Parathyroid adenoma (tissue), 2 donors: ENCODE measurements at regions not wholly inside any gene's neighbourhood (a gene's known extent, or its start where the extent isn't known, plus 50 kb on each side); places are given as distances from the start of the nearest gene placed in this dataset.

Experiments
- H2AFZ ChIP-seq: fragments of 300-600 bp; sonication (generic); one replicate; pipeline ENCODE4 v1.7.0; 2017; ENCODE audit warnings: antibody characterized with exemption, mild to moderate bottlenecking
- H3K27ac ChIP-seq: fragments of 300-600 bp; sonication (generic); one replicate; pipeline ENCODE4 v1.7.0; 2017
- H3K27me3 ChIP-seq: fragments of 300-600 bp; sonication (generic); one replicate; pipeline ENCODE4 v1.7.0; 2017; ENCODE audit warnings: low read length; ENCODE audit not compliant: control insufficient read depth, insufficient read depth
- H3K36me3 ChIP-seq: fragments of 300-600 bp; sonication (generic); one replicate; pipeline ENCODE4 v1.7.0; 2017; ENCODE audit warnings: low read length; ENCODE audit not compliant: control insufficient read depth, insufficient read depth
- H3K4me1 ChIP-seq: fragments of 300-600 bp; sonication (generic); one replicate; pipeline ENCODE4 v1.7.0; 2017; ENCODE audit warnings: control low read depth
- H3K4me2 ChIP-seq: fragments of 300-600 bp; sonication (generic); one replicate; pipeline ENCODE4 v1.7.0; 2017; ENCODE audit warnings: low read length
- H3K4me3 ChIP-seq: fragments of 300-600 bp; sonication (generic); one replicate; pipeline ENCODE4 v1.7.0; 2017; ENCODE audit warnings: low read depth, low read length
- H3K79me2 ChIP-seq: fragments of 300-600 bp; sonication (generic); one replicate; pipeline ENCODE4 v1.7.0; 2017; ENCODE audit warnings: control low read depth
- H3K9ac ChIP-seq: fragments of 300-600 bp; sonication (generic); one replicate; pipeline ENCODE4 v1.7.0; 2017; ENCODE audit warnings: mild to moderate bottlenecking
- H3K9me3 ChIP-seq: fragments of 300-600 bp; sonication (generic); one replicate; pipeline ENCODE4 v1.7.0; 2017; ENCODE audit warnings: low read length; ENCODE audit not compliant: control insufficient read depth
- TF ChIP-seq, protein P1 (sequence below): fragments of 300-600 bp; sonication (generic); IDR thresholded peaks from one replicate; pipeline ENCODE4 v1.7.0; 2017; ENCODE audit warnings: antibody characterized with exemption, mild to moderate bottlenecking
- donor health status: primary hyperparathyroidism.

DNA sequence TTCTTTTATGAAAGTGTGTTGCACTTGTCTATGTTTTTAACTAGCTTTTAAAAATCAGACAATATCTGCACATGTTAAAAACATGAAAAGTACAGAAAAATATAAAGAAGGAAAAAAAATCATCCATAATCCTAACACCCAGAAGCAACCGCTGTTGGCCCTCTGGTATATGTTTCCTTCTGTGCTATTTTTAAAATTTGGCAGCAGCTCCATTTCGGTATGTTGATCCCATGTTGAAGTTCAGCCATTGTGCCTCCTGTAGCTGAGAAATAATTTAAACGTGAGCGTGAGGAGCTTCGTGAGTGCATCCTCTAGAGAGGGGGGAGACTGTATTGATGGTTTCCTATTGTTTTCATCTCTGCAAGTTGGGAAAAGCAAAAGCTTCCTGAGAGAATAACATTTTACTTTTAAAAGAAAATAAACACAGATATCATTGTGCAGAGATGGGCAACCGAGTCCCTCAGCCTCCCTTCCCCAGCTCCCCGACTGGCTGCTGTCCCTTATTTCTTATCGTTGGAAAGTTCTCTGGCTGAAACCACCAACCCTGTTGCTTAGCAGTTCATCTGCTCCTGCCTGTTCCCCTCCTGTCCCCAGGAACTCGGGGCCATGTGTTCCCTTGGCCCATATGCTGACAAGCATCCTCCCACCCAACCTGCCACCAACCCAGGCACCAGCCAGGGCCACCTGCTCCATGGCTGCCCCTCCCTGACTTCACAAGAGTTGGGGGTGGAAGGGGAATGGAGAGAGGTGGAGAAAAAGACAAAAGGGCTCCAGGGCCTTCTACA is 499.1 kb upstream of the PODXL start:
- no peaks in the 10 kb centered on the region for H3K9me3 ChIP-seq
- no peaks in the 10 kb centered on the region for H3K79me2 ChIP-seq
- no peak overlapping the region for H3K9ac ChIP-seq
- H3K4me2 ChIP-seq = no peak overlapping the region
- no peak overlapping the region for H3K4me3 ChIP-seq
- no peaks in the 10 kb centered on the region for H3K27me3 ChIP-seq
- no peaks in the 10 kb centered on the region for H3K36me3 ChIP-seq
- no peaks in the 10 kb centered on the region for H3K4me1 ChIP-seq
- TF ChIP-seq, protein P1, sequence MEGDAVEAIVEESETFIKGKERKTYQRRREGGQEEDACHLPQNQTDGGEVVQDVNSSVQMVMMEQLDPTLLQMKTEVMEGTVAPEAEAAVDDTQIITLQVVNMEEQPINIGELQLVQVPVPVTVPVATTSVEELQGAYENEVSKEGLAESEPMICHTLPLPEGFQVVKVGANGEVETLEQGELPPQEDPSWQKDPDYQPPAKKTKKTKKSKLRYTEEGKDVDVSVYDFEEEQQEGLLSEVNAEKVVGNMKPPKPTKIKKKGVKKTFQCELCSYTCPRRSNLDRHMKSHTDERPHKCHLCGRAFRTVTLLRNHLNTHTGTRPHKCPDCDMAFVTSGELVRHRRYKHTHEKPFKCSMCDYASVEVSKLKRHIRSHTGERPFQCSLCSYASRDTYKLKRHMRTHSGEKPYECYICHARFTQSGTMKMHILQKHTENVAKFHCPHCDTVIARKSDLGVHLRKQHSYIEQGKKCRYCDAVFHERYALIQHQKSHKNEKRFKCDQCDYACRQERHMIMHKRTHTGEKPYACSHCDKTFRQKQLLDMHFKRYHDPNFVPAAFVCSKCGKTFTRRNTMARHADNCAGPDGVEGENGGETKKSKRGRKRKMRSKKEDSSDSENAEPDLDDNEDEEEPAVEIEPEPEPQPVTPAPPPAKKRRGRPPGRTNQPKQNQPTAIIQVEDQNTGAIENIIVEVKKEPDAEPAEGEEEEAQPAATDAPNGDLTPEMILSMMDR = no peak
- H3K27ac ChIP-seq = no peak overlapping the region
- H2AFZ ChIP-seq = no peak overlapping the region

DNA sequence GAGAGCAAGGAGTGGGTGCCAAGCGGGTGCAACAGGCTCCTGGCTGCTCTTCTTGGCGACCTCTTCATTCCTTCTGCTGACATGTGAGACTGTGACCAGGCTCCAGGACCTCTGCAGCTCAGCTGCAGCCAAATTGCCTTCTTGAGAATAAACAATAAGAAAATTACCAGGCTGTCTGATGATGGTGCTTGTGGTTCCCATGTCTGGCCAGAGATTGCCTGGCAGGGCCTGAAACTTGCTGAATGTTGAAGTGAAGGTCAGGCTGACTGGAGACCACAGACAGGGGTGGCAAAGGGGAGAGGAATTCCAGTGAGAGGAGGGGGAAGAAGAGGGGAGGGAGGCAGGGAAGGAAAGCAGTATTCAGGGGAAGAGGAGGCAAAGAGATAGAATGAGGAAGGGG is 497.4 kb upstream of the PODXL start:
- no peaks in the 10 kb centered on the region for H3K4me1 ChIP-seq
- H3K9ac ChIP-seq = no peak overlapping the region
- H3K4me2 ChIP-seq = no peak overlapping the region
- no peak overlapping the region for H3K4me3 ChIP-seq
- TF ChIP-seq, protein P1 = no peak
- H3K27me3 ChIP-seq = no peaks in the 10 kb centered on the region
- no peaks in the 10 kb centered on the region for H3K9me3 ChIP-seq
- no peak overlapping the region for H3K27ac ChIP-seq
- H3K79me2 ChIP-seq = no peaks in the 10 kb centered on the region
- H3K36me3 ChIP-seq = no peaks in the 10 kb centered on the region
- H2AFZ ChIP-seq = no peak overlapping the region

DNA sequence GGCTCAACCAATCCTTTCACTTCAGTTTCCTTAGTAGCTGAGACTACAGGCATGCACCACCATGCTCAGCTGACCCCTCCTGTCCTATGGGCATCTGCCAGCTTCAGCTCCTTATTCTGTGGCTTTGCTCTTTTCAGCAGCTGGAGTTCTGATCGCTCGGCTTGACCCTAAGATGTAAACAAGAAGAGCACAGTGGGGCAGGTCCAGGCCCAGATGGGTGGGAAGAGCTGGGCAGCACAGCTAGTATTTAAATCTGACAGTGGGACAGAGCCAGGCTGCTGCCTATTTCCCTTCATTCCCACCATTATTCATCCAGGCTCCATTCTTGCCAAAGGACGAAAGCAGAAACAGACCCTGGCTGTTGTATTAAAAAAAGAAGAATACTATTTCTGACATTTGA is 494.9 kb upstream of the PODXL start:
- TF ChIP-seq, protein P1 = no peak
- Histone ChIP-seq H3K27me3 (no peaks in the 10 kb centered on the region), H3K4me1 (no peaks in the 10 kb centered on the region), H3K4me3 (no peak overlapping the region), H3K4me2 (no peak overlapping the region), H2AFZ (no peak overlapping the region), H3K9ac (no peak overlapping the region), H3K79me2 (no peaks in the 10 kb centered on the region), H3K9me3 (no peaks in the 10 kb centered on the region), H3K27ac (no peak overlapping the region), H3K36me3 (no peaks in the 10 kb centered on the region)

DNA sequence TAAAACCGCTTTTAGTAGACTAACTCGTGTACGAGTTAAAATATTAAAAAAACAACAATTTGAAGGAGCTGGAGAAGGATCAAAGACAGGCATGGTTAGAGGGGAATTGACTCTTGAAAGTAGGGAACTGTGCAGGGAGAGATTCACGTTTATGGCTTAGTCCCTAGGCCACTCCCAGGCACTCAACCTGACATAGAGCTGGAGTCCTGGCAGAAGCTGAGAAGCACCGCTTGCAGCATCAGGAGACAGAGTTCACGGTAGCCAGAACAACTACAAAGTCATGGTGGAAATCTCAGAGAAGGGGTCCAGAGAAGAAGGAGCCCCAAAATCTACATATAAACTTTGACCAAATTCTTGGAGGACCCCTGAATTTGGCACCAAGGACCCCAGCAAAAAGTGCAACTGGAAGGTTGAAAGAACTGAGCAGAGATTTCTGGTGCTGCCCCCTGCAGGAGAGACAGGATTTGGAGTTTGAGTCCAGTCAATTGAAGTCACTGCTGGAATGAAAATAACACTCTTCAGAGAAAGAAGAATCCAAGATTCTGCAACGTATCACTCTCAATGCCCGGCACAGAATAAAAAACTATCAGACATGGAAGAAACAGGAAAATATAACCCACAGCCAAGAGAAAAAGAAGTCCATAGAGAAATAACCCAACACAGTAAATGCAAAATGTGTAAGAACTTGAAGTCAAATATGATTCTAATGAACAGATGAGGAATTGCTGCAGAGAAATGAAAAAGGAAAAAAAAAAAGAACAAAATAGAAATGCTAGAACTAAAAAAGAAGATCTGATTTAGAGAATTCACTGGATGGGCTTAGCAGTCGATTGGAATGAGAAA is 493.3 kb upstream of the PODXL start:
- Histone ChIP-seq H3K9me3 (no peaks in the 10 kb centered on the region), H3K4me2 (peak overlapping the region; percentile 26), H3K4me1 (no peaks in the 10 kb centered on the region), H3K4me3 (no peak overlapping the region), H3K27ac (no peak overlapping the region), H2AFZ (no peak overlapping the region), H3K9ac (no peak overlapping the region), H3K27me3 (no peaks in the 10 kb centered on the region), H3K36me3 (no peaks in the 10 kb centered on the region), H3K79me2 (no peaks in the 10 kb centered on the region)
- TF ChIP-seq, protein P1 = peak; percentile 46
